NCI-H2029 treated with DMSO at 0.1 percent for 48 hours (cell line): ENCODE measurements at regions not wholly inside any gene's neighbourhood (a gene's known extent, or its start where the extent isn't known, plus 50 kb on each side); places are given as distances from the start of the nearest gene placed in this dataset.

Experiments used
- DNase-seq: peaks from one replicate; lab custom pipeline; 2025; lab: John Stamatoyannopoulos, UW

DNA sequence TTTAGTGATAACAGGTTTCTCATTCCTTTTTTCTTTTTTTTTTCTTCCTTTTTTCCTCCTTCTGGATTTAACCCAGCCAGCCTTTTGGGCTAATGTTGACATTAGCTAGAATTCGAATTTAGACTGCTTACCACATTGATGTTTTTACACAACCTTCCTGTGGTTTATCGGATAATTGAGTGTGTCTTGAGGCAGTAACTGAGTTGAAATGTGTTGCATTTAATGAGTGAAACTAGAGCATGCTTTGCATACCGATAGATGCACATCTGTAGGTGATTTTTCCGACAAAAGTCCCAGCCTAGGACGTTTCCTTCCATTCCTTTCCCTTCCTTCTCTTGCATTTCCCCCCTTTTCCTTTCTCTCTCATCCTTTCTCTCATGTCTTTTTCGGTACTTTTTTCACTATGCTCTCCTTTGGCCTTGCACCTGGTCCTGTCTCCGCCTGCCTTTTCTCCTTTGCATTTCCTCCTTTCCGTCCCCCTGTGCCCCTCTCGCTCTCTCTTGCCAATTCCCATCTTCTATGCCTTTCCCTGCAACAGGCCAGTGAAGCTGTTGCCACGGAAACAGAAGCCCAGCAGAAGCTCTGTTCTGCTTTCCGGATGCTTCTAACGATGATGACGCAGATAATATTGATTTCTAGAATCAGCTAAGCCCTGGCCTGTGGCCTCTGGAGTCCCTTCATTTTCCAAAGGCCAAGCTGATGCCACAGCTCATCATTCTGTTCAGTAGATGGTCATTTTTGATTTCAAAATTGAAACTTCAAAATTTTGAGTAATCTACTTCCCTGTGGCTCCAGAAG is 76.1 kb downstream of the SLC25A47 start:
- DNase-seq: no peak

GRCh38 chr14:100400115-100400514 is 77.0 kb downstream of the SLC25A47 start:
- DNase-seq: no peak

DNA sequence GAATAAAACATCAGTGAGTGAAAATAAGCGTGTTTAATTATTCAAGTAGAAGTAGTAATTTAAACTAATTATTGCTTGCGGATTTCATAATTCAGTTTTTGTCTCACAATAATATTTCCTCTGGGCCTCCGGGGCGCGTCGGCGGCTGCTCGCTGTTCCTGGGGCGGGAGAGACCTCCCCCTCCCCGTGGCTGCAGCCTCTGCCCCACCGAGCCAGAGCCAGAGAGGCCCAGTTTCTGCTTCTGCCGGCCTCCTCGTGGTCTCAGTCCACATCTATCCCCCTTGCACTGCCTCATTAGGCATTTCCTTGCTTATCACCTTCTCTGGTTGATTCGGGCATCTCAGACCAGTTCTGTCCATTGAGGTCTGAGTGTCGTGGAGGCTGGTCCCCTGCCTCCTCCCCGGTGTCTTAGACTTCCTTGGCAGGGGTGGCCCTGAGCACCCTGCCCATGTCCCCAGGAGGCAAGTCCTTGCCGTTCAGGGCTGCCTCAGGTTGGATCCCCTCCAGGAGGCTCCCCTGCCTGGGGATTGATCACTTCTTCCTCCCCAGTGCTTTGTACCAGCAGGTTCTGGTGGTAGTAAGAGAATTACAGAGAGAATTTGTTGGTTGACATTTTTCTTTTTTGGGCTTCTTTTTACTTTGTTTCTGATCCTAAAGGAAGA is 78.0 kb downstream of the SLC25A47 start:
- no peak for DNase-seq

DNA sequence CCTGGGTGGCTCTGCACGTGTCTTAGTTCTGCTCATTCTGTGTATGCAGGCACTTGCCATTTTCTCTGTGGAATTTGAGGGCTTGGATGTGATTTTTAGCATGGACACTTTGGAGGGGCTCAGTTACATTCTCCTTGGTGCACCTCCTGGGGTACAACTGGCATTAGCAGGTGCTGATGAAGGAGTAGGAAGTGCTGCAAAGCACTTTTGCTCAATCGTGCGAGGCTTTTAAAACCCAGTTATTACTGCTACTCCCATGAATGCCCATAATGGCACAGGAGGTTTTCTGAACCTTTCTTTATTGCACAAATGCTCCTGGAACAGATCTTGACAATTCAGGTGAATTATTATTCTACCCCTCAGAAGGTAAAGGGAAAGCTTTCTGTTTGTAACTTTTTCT is 78.7 kb downstream of the SLC25A47 start:
- no peak for DNase-seq

DNA sequence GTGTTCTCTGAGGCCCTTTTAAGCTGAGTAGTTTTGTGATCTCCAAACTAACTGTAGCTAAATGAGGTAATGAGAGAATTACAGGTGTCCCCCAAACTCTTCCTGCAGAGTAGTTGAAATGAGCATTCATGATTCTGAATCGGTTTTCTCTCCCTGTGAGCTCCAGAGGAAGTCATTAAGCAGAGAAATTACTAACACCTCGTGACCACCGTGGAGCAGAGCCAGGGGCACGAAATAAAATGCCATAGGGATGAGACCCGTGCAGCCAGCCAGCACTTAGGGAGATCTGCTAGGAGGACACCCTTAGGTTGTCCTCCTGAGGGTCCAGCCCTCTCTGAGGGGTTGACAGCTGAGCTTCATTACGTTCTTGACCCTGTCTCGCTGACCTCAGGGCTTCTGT is 79.5 kb downstream of the SLC25A47 start:
- no peak for DNase-seq

DNA sequence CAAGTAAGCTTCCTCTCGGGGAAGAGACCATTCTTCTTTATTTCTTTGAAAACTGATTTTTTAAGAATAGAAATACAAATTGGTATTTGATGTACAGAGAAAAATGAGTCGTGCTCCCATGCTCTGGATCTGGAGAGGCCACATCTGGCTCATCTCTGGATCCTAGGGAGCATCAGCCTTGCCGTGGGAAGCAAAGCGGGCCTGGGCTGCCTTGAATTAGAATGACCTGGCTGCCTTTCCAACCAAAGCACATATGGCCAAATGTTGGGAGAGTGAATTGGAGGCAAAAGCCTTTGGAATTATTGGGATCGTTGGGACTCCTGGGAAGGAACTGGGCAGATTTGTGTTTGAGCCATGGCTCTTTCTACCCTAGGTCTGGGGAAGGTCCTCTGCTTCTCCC is 80.0 kb downstream of the SLC25A47 start:
- no peak for DNase-seq

DNA sequence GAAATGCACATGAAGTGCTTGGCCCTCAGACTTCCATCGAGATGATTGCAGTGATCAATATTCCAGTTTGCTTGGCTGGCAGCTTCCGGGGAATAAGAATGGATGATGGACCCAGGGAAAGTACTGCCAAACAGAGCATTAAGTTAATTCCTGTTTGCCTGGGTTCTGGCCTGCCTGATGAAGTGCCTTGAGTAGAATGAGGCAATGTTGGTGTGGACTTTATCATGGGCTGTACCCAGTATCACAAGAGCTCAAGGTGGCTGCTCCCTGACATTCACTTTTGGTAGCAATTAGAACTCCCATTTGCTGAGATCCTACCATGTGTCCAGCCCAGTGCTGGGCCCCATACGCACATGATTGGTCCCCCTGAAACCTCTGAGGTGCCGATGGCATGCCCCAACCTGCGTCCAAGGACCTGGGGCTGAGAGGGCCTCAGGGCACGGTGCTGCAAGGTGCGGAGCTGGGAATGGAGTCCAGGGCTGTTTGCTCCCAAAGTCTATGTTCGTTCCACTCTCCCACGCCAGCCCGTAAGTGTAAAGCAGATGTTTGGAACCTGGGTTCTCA is 80.7 kb downstream of the SLC25A47 start:
- no peak for DNase-seq

- no peak for DNase-seq
Observed at GRCh38 chr14:100404419-100404818, 81.3 kb downstream of the SLC25A47 start.

GRCh38 chr14:100405760-100406455 is 82.8 kb downstream of the SLC25A47 start:
- no peak for DNase-seq

GRCh38 chr14:100406505-100407131 is 83.5 kb downstream of the SLC25A47 start:
- DNase-seq: no peak

DNA sequence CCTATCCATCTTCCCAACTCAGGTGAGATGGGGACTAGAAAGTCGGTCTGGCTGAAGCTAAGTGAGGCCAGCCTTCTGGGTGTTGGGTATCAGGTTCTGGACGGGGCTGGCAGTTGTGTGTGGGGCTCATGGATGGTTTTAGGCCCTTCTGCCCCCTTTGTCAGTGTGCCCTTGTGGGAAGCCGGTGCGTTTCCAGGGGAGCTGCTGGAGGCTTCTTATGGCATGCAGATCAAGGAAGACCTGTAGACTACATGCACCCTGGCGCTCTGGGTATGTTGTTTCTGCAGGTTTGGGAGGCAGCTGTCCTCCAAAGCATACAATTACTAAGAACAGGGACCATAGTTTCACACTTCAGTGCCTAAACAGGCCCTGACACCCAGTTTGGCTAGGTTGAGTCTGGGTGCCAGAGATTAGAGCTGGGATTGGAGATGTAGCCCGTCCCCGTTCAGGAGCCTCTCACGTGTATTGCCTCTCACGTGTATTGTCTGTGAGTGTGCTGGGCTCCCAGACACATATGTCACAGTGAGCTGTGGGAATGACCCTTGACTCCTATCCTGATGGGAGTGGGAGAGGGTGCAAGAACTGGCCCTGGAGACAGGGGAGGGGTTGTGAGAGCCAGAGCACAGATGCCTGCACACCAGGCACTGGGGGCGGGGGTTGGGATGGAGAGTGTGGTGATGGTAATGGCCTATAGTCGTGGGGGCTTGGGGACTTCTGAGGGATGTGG is 84.4 kb downstream of the SLC25A47 start:
- DNase-seq: no peak

- no peak for DNase-seq
Observed at GRCh38 chr14:100408350-100409002, 85.3 kb downstream of the SLC25A47 start.

DNA sequence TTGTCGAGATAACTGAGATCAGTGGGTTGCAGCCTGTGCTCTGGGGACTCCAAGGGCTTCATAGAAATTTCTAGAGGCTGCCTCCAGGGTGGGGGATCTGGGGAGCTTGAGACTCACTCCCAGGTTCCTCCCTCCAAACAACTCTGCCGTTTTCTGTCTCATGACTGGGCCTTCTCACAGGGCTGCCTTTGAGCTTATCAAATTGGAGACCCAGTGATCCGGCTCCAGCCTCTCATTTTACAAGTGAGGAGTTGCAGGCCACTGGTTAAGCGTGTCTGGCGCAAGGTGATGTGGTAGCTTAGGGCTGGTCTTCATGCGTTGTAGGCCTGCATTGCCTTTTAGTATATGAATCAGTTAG is 85.8 kb downstream of the SLC25A47 start:
- DNase-seq: no peak

- no peak for DNase-seq
Observed at GRCh38 chr14:100409651-100410050, 86.5 kb downstream of the SLC25A47 start.

GRCh38 chr14:100410056-100410565 is 87.0 kb downstream of the SLC25A47 start:
- no peak for DNase-seq

DNA sequence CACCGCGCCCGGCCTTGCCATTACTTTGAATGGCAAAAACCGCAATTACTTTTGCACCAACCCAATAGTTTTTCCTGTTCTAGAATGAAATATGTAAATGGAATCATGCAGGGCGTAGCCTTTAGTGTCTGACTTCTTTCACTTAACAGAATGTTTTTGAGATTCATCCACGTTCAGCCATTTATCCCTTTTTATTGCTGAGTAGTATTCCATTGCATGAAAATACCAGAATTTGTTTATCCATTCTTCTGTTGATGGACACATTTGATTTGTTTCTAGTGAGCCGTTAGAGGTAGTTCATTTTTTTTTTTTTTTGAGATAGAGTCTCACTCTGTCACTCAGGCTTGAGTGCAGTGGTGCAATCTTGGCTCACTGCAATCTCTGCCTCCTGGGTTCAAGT is 90.6 kb downstream of the SLC25A47 start:
- no peak for DNase-seq

DNA sequence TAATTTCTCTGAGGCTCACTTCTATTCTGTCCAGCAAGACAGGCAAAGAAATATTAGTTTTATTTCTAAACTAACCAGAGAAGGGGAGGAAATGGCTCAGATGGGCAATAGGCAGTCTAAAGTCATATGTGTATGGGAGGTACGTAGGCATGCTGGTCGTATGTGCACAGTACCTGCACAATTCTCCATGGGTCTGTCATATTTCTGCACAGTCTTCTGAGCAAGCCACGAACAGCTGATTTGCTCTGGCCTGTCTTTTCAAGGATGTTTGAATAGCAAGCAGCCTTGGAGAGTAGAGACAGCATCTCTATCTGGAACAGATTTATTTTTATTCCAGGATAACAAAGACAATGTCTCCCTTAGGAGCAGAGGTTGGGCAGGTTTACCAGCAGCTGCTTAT is 92.1 kb downstream of the SLC25A47 start:
- no peak for DNase-seq

- DNase-seq: no peak
Observed at GRCh38 chr14:100416081-100416680, 93.0 kb downstream of the SLC25A47 start.

- no peak for DNase-seq
Observed at GRCh38 chr14:100416921-100417860, 94.1 kb downstream of the SLC25A47 start.
